ENCODE measurements at regions not wholly inside any gene's neighbourhood (a gene's known extent, or its start where the extent isn't known, plus 50 kb on each side); places are given as distances from the start of the nearest gene placed in this dataset.

- H3K79me2 ChIP-seq (ENCODE audit: low read length), result no peaks in the 10 kb centered on the region
- H4K20me1 ChIP-seq (ENCODE audit: insufficient read depth, low read length), result no peaks in the 10 kb centered on the region
- TF ChIP-seq CTCF (IDR thresholded peaks at IDR 0.05; ENCODE audit: low read depth, low read length) (no peak), EZH2phosphoT487 (IDR thresholded peaks at IDR 0.05; ENCODE audit: low read depth) (no peak)
- H3K9me3 ChIP-seq (ENCODE audit: insufficient read depth, low read length), result no peaks in the 10 kb centered on the region
- no peak overlapping the region for H3K27ac ChIP-seq (ENCODE audit: low read length)
- no peak overlapping the region for H3K4me2 ChIP-seq (ENCODE audit: low read length)
- H3K27me3 ChIP-seq (ENCODE audit: low read depth, low read length), result no peaks in the 10 kb centered on the region
- no peaks in the 10 kb centered on the region for H3K4me1 ChIP-seq (ENCODE audit: low read length)
- no peaks in the 10 kb centered on the region for H3K36me3 ChIP-seq (replicated peaks; ENCODE audit: low read depth, low read length)
- H3K9ac ChIP-seq (ENCODE audit: low read length), result no peak overlapping the region
- no peak overlapping the region for H3K4me3 ChIP-seq (ENCODE audit: low read length)
- no peak overlapping the region for H2AFZ ChIP-seq (ENCODE audit: low read depth, low read length)
Measured at GRCh38 chr1:164343189-164343588, 215.8 kb upstream of the PBX1 start.

- no peaks in the 10 kb centered on the region for H4K20me1 ChIP-seq (ENCODE audit: insufficient read depth, low read length)
- no peak overlapping the region for H2AFZ ChIP-seq (ENCODE audit: low read depth, low read length)
- no peaks in the 10 kb centered on the region for H3K79me2 ChIP-seq (ENCODE audit: low read length)
- no peaks in the 10 kb centered on the region for H3K36me3 ChIP-seq (replicated peaks; ENCODE audit: low read depth, low read length)
- TF ChIP-seq EZH2phosphoT487 (IDR thresholded peaks at IDR 0.05; ENCODE audit: low read depth) (no peak), CTCF (IDR thresholded peaks at IDR 0.05; ENCODE audit: low read depth, low read length) (no peak)
- no peak overlapping the region for H3K4me2 ChIP-seq (ENCODE audit: low read length)
- H3K9ac ChIP-seq (ENCODE audit: low read length), result no peak overlapping the region
- no peaks in the 10 kb centered on the region for H3K9me3 ChIP-seq (ENCODE audit: insufficient read depth, low read length)
- H3K27ac ChIP-seq (ENCODE audit: low read length), result no peak overlapping the region
- no peaks in the 10 kb centered on the region for H3K27me3 ChIP-seq (ENCODE audit: low read depth, low read length)
- no peaks in the 10 kb centered on the region for H3K4me1 ChIP-seq (ENCODE audit: low read length)
- no peak overlapping the region for H3K4me3 ChIP-seq (ENCODE audit: low read length)
Measured at GRCh38 chr1:164347980-164348379, 211.0 kb upstream of the PBX1 start.

GRCh38 chr1:164356511-164356910 lies 202.5 kb upstream of the PBX1 start:
- no peaks in the 10 kb centered on the region for H3K79me2 ChIP-seq (ENCODE audit: low read length)
- H3K4me2 ChIP-seq (ENCODE audit: low read length), result no peak overlapping the region
- no peaks in the 10 kb centered on the region for H4K20me1 ChIP-seq (ENCODE audit: insufficient read depth, low read length)
- H3K4me1 ChIP-seq (ENCODE audit: low read length), result no peaks in the 10 kb centered on the region
- H3K4me3 ChIP-seq (ENCODE audit: low read length), result no peak overlapping the region
- H2AFZ ChIP-seq (ENCODE audit: low read depth, low read length), result no peak overlapping the region
- H3K9me3 ChIP-seq (ENCODE audit: insufficient read depth, low read length), result no peaks in the 10 kb centered on the region
- H3K27ac ChIP-seq (ENCODE audit: low read length), result no peak overlapping the region
- H3K27me3 ChIP-seq (ENCODE audit: low read depth, low read length), result no peaks in the 10 kb centered on the region
- no peak overlapping the region for H3K9ac ChIP-seq (ENCODE audit: low read length)
- no peak for TF ChIP-seq EZH2phosphoT487 (IDR thresholded peaks at IDR 0.05; ENCODE audit: low read depth)
- no peak for TF ChIP-seq CTCF (IDR thresholded peaks at IDR 0.05; ENCODE audit: low read depth, low read length)
- H3K36me3 ChIP-seq (replicated peaks; ENCODE audit: low read depth, low read length), result no peaks in the 10 kb centered on the region

GRCh38 chr1:164360265-164360664 lies 198.7 kb upstream of the PBX1 start:
- no peaks in the 10 kb centered on the region for H3K4me1 ChIP-seq (ENCODE audit: low read length)
- H3K79me2 ChIP-seq (ENCODE audit: low read length), result no peaks in the 10 kb centered on the region
- H3K27ac ChIP-seq (ENCODE audit: low read length), result no peak overlapping the region
- H3K4me3 ChIP-seq (ENCODE audit: low read length), result no peak overlapping the region
- H3K36me3 ChIP-seq (replicated peaks; ENCODE audit: low read depth, low read length), result no peaks in the 10 kb centered on the region
- no peaks in the 10 kb centered on the region for H3K27me3 ChIP-seq (ENCODE audit: low read depth, low read length)
- H3K9ac ChIP-seq (ENCODE audit: low read length), result no peak overlapping the region
- TF ChIP-seq EZH2phosphoT487 (IDR thresholded peaks at IDR 0.05; ENCODE audit: low read depth) (no peak), CTCF (IDR thresholded peaks at IDR 0.05; ENCODE audit: low read depth, low read length) (no peak)
- H2AFZ ChIP-seq (ENCODE audit: low read depth, low read length), result no peak overlapping the region
- H4K20me1 ChIP-seq (ENCODE audit: insufficient read depth, low read length), result no peaks in the 10 kb centered on the region
- H3K4me2 ChIP-seq (ENCODE audit: low read length), result no peak overlapping the region
- H3K9me3 ChIP-seq (ENCODE audit: insufficient read depth, low read length), result no peaks in the 10 kb centered on the region
